Psoas muscle (tissue), 7 donors: ENCODE measurements at regions not wholly inside any gene's neighbourhood (a gene's known extent, or its start where the extent isn't known, plus 50 kb on each side); places are given as distances from the start of the nearest gene placed in this dataset.

Source experiments
- ATAC-seq, 4 donors: fragments of 200-7000 bp; cut with Tn5 transposase; one replicate each; pipeline ENCODE4 v1.9.1; 2020; ENCODE audit warnings: moderate library complexity in 3 of 4, mild to moderate bottlenecking in 2 of 4
- DNase-seq, 2 donors: peaks; one replicate each; pipeline ENCODE4 v3.0.0-alpha.2; 2020
- H3K27ac ChIP-seq: fragments of 200-600 bp; one replicate; pipeline ENCODE4 v1.8.0; 2022
- H3K27me3 ChIP-seq, 3 donors: fragments of 200-600 bp in 1 of 3; one replicate each; pipeline versions ENCODE4 v1.6.1 to v1.8.0; 2013 to 2022; ENCODE audit warnings: low read length in 2 of 3, mild to moderate bottlenecking in 2 of 3, moderate library complexity in 1 of 3; ENCODE audit not compliant: insufficient read depth in 3 of 3
- H3K36me3 ChIP-seq, 2 donors: fragments of 200-600 bp in 1 of 2; one replicate each; pipeline versions ENCODE4 v1.6.1 to v1.8.0; 2013 to 2022; ENCODE audit warnings: low read depth in 1 of 2, mild to moderate bottlenecking in 1 of 2, moderate library complexity in 1 of 2; ENCODE audit not compliant: insufficient read depth in 1 of 2
- H3K4me1 ChIP-seq: fragments of 200-600 bp; one replicate; pipeline ENCODE4 v1.8.0; 2022
- H3K4me3 ChIP-seq: fragments of 200-600 bp; one replicate; pipeline ENCODE4 v1.8.0; 2022; ENCODE audit warnings: mild to moderate bottlenecking
- H3K9me3 ChIP-seq: fragments of 200-600 bp; one replicate; pipeline ENCODE4 v1.8.0; 2022
- WGBS, 3 donors: extraction: QIAGEN DNeasy Blood & Tissue Kit; methylation state at CpG; one replicate each; pipeline versions ENCODE4 v1.1.6 to v1.1.7; 2013; 5-methylcytosine and 5-hydroxymethylcytosine counted together
- intact Hi-C, 2 donors: fragments of 100-400 bp; cut with DNase I; formaldehyde crosslinking; loops; one replicate each; pipeline versions ENCODE4 v1.11.0 to v1.14.2; 2022
- TF ChIP-seq, protein P1 (sequence below): fragments of 200-600 bp; IDR thresholded peaks from one replicate; pipeline ENCODE4 v1.8.0; 2022; ENCODE audit warnings: antibody characterized with exemption
- donor health status: healthy with polysubstance abuse.
- donor health status: DM: no; HTN: no; CAD: no; lungs with moderate emphysema.
- donor health status: Bipolar disorder and iron deficiency.
- donor health status: healthy.
- donor health status: DM: yes; HTN: yes; CAD: no.
- donor health status: DM: no; HTN: no; CAD: no.
- donor health status: DM: yes; HTN: yes; CAD: no.

DNA sequence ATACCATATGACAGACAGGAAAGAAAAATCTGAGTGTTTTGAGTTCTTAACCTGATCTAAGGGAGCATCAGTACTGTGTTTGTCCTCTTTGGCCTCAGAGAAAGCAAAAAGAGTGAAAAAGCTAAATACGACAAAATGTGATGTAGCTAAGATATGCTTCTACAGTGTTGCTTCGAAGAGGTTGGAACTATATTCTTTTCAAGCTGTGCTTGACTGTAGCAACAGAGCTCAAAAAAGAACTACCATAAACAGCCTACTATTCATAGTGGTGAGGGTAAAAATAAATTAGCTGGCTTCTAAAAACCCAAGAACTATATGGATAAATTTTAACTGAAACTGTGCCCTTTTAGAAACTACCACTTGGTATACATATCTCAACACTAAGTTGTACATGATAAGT lies 881.8 kb upstream of the PCDH10 start:
- TF ChIP-seq, protein P1, sequence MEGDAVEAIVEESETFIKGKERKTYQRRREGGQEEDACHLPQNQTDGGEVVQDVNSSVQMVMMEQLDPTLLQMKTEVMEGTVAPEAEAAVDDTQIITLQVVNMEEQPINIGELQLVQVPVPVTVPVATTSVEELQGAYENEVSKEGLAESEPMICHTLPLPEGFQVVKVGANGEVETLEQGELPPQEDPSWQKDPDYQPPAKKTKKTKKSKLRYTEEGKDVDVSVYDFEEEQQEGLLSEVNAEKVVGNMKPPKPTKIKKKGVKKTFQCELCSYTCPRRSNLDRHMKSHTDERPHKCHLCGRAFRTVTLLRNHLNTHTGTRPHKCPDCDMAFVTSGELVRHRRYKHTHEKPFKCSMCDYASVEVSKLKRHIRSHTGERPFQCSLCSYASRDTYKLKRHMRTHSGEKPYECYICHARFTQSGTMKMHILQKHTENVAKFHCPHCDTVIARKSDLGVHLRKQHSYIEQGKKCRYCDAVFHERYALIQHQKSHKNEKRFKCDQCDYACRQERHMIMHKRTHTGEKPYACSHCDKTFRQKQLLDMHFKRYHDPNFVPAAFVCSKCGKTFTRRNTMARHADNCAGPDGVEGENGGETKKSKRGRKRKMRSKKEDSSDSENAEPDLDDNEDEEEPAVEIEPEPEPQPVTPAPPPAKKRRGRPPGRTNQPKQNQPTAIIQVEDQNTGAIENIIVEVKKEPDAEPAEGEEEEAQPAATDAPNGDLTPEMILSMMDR = no peak
- no peaks in the 10 kb centered on the region for H3K36me3 ChIP-seq
- H3K9me3 ChIP-seq = no peaks in the 10 kb centered on the region
- WGBS, 3 donors = 77 to 86% (median 78%) methylated on average over 2 of the region's 2 CpGs
- DNase-seq (no peak), ATAC-seq (no peak)
- intact Hi-C loops = no loop called here
- no peak overlapping the region for H3K27ac ChIP-seq
- H3K4me1 ChIP-seq = no peaks in the 10 kb centered on the region
- no peaks in the 10 kb centered on the region for H3K27me3 ChIP-seq
- H3K4me3 ChIP-seq = no peak overlapping the region

DNA sequence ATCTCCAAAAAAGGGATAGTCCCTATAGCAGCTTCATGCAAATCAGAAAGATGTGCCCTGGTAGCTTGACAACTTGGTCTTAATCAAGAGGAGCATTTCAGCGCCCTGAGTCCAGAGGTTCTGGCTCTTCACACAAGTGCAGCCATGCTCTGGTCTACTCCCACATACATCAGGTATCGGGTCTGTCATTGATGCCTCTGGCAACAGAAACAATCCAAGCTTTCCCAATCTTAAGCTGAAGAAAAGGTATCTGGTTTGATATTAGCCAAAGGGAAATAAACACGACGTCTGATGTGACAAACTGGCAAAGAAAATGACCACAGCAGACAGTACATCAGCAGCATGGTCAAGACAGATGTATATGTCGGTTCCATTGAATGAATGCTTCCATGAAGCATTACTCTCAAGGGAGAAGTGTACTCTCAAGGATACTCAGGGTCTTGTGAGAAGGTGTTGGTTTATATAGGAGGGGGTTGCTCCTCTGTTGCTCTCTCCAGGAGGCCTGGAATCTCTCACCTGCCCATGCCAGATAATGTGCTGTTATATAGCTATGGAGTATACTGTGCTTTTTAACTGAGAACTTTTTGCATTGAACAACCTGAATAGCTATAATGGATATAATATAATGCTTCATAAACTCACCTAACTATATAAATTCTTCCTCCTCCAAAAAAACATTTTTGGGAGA lies 879.6 kb upstream of the PCDH10 start:
- H3K9me3 ChIP-seq = no peaks in the 10 kb centered on the region

DNA sequence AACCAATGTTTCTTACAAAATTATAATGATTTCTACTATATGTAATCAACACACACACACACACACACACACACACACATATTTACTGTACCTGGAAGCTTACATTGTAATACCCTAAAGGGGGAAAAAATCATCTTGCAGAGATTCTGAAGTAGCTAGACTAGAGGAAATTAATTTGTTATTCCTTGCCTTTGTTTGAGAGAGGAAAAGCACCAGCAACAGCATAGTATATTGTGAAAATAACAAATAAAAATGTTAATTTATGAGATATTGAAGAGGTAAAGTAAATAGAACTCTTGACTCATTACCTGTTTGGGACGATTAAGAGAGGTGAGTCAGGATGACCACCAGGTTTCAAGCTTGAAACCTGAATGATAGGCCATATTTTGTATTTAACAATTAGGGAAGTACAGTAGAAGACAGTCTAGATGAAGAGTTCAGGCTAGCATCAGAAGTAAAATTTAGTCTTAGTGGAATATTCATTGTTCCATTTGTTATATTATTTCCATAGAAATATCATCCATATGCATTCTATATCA lies 873.4 kb upstream of the PCDH10 start:
- Histone ChIP-seq H3K27me3 (no peaks in the 10 kb centered on the region), H3K4me3 (no peak overlapping the region), H3K27ac (no peak overlapping the region), H3K9me3 (no peaks in the 10 kb centered on the region), H3K36me3 (no peaks in the 10 kb centered on the region), H3K4me1 (no peaks in the 10 kb centered on the region)
- TF ChIP-seq, protein P1 = no peak
- WGBS, 3 donors = 40 to 86% (median 45%) methylated on average over 1 of the region's 1 CpG
- intact Hi-C loops = no loop called here
- ATAC-seq (no peak), DNase-seq (no peak)

More for the DNA sequence above, 879.6 kb upstream of the PCDH10 start:
- DNase-seq (no peak), ATAC-seq (no peak)
- TF ChIP-seq, protein P1 = no peak
- Histone ChIP-seq H3K27me3 (no peaks in the 10 kb centered on the region), H3K4me3 (no peak overlapping the region), H3K27ac (no peak overlapping the region), H3K4me1 (no peaks in the 10 kb centered on the region), H3K36me3 (no peaks in the 10 kb centered on the region)
- WGBS, 3 donors = 88 to 92% (median 91%) methylated on average over 5 of the region's 5 CpGs
- intact Hi-C loops = no loop called here

DNA sequence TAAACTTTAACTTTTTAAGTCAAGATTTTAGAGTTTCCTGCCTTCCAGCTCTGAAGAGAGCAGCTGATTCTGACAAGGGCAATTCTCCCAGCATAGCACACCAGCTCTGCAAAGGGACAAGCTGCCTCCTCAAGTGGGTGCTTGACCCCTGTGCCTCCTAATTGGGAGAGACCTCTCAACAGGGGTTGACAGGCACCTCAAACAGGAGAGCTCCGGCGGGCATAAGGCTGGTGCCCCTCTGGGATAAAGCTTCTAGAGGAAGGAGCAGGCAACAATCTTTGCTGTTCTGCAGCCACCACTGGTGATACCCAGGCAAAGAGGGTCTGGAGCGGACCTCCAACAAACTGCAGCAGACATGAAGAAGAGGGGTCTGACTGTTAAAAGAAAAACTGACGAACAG lies 872.9 kb upstream of the PCDH10 start:
- H3K27ac ChIP-seq = no peak overlapping the region
- H3K4me1 ChIP-seq = no peaks in the 10 kb centered on the region
- DNase-seq (no peak), ATAC-seq (no peak)
- no peaks in the 10 kb centered on the region for H3K9me3 ChIP-seq
- TF ChIP-seq, protein P1 = no peak
- intact Hi-C loops = no loop called here
- no peak overlapping the region for H3K4me3 ChIP-seq
- 90 to 93% (median 92%) methylated on average over 4 of the region's 4 CpGs for WGBS, 3 donors
- no peaks in the 10 kb centered on the region for H3K36me3 ChIP-seq
- H3K27me3 ChIP-seq = no peaks in the 10 kb centered on the region

DNA sequence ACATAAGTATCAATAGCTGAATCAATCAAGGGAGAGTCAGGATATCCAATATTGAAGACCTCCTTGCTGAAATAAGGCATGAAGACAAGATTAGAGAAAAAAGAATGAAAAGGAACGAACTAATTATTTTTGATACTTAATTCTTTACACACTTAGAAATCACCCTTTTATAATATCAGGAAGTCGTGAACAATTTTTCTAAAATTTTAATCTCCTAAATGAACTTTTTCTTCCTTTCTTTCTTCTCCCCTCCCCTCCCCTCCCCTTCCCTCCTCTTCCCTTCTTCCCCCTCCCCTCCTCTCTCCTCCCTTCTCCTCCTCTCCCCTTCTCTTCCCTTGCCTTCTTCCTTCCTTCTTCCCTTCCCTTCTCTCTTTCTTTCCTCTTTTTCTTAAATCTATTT lies 872.1 kb upstream of the PCDH10 start:
- no peak for DNase-seq
- Histone ChIP-seq H3K27me3 (no peaks in the 10 kb centered on the region), H3K36me3 (no peaks in the 10 kb centered on the region), H3K4me1 (no peaks in the 10 kb centered on the region), H3K27ac (no peak overlapping the region), H3K4me3 (no peak overlapping the region), H3K9me3 (no peaks in the 10 kb centered on the region)
- TF ChIP-seq, protein P1 = no peak
- intact Hi-C loops = no loop called here
- 86 to 94% (median 89%) methylated on average over 2 of the region's 2 CpGs for WGBS, 3 donors
- no peak for ATAC-seq
